ENCODE measurements at regions not wholly inside any gene's neighbourhood (a gene's known extent, or its start where the extent isn't known, plus 50 kb on each side); places are given as distances from the start of the nearest gene placed in this dataset.
"Not testable (repeated sequence)": the region's sequence is repeated elsewhere in the genome, so short reads cannot be mapped to it uniquely, and the experiment has no call there.

DNA sequence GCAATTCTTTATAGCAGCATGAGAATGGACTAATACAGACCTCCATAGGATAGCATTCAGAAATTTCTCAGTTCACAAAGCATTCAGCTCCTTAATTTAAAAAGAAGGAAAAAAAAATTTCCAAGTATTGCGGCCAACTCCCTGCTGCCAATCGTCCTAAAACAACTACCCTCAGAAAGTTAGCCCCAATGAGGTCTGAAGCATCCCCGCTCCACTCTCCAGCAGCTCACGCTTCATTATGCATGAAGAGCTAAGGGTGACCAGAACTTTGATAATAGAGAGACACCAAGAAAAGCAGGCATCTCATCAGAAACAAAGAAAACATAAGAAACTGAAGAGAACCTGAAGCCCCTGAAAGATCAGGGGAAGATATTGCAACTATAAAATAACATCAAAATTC lies 172.8 kb upstream of the NUDT4 start:
- no peak for DNase-seq (ENCODE audit: low read depth in 2 of 2)

DNA sequence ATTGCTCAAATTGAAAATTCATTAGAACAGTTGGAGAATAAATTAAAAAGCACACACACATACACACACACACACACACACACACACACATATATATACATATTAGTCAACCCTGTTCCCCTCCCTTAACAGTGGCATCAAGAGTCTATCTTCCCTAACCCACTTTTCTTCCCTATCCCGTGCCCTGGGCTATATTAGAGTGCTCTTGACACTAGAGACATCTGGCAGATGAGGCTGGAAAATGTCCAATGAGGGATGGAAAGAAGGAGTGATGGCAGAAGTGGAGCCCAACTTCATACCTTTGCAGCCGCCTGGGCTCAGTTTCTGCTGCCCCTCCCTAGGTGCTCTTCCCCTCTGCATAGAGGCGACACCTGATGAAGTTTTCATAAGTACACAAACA lies 172.4 kb upstream of the NUDT4 start:
- DNase-seq (ENCODE audit: low read depth in 2 of 2) = no peak

DNA sequence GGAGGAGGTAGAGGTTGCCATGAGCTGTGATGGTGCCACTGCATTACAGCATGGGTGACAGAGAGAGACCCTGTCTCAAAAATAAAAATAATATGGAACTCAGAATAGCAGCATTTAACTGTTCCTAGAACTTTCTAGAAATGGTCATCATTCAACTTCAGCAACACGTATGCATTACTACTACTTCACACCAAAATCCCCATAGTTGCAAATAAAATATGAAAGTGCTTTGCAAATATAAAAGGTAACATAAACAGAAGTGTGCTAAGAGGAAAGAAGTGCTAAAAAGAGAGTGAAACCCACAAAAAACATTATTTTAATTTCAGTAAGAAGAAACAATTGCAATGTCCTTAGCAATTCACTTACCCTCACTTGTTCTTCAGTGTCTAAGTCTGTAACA lies 169.7 kb upstream of the NUDT4 start:
- DNase-seq (ENCODE audit: low read depth in 2 of 2) = no peak

DNA sequence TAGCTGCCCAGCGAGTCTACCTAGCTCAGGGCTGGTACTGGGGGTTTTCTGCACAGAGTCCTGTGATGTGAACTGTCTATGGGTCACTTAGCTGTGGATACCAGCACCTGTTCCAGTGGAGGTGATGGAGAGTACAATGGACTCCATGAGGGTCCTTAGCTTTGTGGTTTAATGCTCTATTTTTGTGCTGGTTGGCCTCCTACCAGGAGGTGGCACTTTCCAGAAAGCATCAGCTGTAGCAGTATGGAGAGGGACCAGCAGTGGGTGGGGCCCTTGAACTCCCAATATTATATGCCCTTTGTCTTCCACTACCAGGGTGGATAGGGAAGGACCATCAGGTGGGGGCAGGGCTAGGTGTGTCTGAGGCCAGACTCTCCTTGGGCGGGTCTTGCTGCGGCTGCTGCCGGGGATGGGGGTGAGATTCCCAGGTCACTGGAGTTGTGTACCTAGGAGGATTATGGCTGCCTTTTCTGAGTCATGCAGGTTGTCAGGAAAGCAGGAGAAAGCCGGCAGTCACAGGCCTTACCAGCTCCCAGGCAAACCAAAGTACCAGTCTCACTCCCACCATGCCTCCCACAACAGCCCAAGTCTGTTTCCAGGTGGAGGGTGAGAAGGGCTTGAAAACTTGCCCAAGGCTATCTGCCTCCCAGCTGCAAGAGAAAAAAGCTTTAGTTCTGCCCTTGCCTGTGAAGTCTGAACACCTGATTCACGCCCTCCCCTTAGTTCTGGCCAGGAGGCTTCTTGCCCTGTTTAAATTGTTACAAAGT lies 163.0 kb upstream of the NUDT4 start:
- no peak for DNase-seq (ENCODE audit: low read depth in 2 of 2)

DNA sequence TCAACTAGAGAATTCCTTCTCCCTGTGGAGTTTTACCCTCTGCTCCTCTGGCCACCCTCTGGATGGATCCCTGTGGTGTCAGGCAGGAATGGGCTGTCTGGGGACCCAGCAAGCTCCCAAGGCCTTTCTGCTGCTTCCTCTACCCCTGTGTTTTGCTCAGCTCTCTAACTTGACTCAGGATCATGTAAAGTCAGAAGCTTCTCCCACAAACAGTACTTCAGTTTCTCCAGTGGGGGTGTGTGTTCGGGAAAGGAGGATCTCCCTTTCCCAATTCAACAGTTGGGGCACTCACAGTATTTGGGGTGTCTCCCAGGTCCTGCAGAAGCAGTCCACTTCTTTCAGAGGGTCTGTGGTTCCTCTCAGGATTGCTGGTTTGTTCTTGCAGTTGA lies 162.4 kb upstream of the NUDT4 start:
- DNase-seq (ENCODE audit: low read depth in 2 of 2) = no peak

DNA sequence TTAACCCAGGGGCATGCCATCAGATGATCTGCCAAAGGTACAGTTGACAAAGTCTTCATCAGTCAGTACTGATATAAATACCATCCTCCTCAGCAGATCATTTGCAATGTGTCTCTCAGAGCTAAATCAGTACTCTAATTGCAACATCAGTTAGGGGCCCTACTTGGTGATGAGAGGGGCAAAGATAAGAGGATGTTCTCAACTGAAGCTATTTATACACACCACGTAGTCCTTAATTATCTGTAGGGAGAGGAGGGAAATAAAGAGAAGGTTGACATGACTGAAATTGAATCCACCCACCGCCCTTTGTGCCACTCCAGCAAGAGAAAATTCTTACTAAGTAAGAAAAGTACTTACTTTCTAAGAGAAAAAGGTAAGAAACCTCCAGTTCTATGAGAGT lies 157.8 kb upstream of the NUDT4 start:
- no peak for DNase-seq (ENCODE audit: low read depth in 2 of 2)

DNA sequence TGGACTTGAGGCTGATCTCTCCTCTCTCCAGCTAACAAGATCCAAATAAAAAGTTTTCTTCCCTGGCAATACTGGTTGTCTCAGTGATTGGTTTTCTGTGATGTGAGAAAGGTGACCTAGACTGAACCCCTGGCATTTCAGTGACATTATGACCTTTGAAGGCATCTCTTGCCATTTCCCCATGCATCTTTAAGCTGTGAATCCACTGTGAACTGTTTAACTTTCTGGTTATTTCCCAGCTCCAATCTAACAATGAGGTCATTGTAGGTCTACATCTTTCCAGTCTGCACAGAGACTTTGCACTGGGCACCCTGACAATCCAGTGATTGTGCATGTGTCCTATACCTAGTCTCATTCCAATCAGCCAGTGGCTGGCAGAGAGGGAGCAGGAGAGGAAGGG lies 155.9 kb upstream of the NUDT4 start:
- no peak for DNase-seq (ENCODE audit: low read depth in 2 of 2)

DNA sequence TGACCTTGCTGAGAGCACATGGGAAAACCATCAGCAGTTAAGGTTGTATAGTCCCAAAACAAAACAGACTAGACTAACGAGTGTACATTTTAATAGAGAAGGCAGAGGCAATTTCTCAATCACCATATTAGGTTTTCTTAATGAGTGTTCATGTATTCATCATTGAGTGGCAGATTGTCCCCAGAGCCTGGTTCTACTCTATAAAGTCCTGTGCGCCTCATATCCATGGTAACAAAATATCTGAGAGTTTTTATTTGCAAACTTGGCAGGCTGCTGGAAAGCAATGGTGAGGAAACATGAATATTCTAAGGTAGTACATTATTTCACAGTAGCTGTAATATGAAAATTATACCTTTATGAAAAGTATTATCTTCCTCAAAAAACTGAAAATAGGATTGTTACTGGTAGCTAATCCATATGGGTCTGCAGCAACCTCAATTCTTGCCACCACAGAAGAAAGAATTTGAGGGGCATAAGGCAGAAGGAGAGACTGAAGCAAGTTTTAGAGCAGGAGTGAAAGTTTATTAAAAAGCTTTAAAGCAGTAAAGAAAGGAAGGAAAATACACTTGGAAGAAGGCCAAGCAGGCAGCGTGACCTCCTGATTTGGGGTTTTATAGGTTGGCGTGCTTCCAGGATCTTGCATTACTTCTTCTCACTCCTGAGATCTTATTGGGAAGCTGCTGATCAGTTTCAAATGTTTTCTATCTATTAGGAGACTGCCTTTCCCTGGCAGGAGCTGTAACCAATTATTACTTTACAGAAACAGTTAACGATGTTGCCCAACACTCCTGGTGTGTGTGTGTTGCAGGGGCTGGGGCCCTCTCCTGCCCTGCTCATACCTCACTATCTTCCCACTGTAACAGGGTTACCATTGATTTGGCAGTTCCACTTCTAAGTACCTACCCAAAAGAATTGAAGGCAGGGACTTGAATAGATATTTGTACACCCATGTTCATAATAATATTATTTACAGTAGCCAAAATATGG lies 154.0 kb upstream of the NUDT4 start:
- no peak for DNase-seq (ENCODE audit: low read depth in 2 of 2)

DNA sequence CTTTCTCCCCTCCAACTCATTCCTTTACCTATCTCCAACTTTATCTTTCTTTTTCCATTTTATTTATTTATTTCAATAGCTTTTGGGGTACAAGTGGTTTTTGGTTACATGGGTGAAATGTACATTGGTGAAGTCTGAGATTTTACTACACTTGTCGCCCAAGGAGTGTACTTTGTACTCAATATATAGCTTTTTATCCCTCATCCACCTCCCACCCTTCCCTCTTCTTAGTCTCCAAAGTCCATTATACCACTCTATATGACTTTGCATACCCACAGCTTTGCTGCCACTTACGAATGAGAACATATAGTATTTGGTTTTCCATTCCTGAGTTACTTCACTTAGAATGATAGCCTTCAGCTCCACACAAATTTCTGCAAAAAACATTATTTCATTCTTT lies 152.6 kb upstream of the NUDT4 start:
- no peak for DNase-seq (ENCODE audit: low read depth in 2 of 2)

DNA sequence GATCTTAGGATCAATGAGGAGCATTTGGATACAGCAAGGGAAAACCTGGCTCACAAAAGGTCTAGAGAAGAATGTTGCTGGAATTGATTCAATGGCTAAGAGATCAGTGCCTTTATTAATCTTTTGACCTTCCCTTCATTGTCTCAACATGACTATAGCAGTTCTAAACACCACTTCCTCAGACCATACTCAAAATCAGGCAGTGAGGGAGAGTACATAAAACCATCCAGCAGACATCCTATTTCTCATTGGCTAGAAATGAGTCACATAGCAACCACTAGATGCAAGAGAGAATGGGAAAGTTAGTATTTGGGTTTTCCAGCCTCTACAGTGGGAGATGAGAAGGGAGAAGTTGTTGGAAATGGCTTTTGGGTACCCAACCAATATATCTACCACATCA lies 151.4 kb upstream of the NUDT4 start:
- DNase-seq (ENCODE audit: low read depth in 2 of 2) = no peak

DNA sequence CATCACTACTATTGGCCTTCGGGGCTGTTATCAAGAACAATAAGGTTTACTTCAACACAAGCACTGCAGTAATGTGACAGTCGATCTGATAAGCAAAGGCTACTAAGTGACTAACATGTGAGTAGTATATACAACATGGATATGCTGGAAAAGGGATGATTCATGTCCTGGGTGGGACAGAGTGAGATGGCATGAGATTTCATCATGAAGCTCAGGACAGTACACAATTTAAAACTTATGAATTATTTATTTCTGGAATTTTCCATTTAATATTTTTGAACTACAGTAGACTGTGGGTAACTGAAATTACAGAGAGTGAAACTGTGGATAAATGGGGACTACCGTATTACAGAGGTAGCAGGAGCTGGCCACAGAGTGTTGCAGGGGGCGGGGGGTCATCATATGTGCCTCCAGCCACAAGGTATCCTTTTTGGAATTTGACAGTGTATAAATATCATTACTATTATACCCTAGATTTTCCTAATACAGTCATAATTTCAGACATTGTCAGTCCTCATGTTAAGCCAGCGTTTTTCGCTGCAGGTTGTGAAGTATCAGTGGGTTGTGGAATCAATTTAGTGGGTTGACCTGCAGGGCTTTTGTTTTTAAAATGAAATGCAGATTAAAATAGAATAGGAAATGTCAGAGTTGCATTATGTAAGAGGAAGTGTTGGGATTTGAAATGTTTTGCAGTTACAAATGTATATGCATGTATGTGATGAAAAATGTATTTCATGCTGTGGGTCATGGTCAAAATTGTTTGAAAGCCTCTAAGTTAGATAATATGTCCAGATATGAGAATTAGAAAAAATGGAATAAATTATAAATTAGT lies 148.0 kb upstream of the NUDT4 start:
- no peak for DNase-seq (ENCODE audit: low read depth in 2 of 2)

DNA sequence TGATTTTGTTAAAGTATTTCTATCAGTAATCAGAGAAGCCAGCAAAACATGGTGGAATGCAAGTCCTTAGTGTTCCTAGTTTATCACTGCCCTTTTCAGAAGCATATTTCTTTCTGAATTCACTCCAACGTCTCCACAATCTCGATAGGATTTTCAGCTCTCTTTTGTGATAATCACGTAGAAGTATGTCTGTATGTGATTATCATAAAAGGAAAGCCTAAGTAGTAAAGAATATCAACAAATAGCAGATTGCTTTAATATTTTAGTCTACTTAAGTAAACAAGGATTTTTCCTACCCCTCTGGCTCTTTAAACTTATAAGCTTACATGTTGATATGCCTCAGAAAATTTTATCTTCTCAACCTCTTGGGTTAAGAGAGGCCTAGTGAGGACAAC lies 147.4 kb upstream of the NUDT4 start:
- DNase-seq (ENCODE audit: low read depth in 2 of 2) = no peak

DNA sequence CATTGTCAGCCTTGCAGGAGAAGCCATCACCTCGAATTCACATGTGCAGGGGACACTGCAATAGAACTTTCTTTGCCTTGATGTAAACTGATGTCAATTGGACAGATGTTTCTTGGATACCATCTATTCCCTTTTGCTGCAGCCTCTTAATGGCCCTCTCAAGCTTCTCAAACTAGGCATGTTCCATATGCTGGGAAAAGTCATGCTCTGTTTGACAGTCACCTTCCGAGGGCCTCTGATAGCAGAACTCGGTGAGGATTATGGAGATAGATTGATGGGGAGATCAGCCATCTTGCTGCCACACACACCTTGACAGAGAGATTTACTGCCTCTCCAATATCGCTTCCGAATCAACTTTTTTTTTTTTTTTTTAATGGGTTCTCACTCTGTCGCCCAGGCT lies 145.8 kb upstream of the NUDT4 start:
- DNase-seq (ENCODE audit: low read depth in 2 of 2) = no peak

DNA sequence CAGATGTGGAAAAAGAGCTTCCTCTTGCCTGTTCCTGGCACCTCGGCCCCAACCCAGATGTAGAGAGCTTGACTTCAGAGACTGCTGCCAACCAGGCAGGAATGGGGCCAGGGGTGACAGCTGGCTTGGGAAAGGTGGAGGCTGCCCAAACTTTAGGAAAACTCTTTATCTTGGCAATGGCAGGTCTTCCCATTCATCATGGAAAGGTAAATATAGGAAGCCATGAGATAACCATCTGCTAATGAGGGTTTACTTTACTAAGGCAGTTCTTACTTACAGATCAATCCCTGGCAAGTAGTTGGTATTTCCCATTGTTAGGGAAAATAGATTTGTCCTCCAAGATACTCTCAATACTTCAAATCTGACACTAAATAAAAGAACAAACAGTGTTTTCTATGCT lies 143.1 kb upstream of the NUDT4 start:
- DNase-seq (ENCODE audit: low read depth in 2 of 2) = no peak

DNA sequence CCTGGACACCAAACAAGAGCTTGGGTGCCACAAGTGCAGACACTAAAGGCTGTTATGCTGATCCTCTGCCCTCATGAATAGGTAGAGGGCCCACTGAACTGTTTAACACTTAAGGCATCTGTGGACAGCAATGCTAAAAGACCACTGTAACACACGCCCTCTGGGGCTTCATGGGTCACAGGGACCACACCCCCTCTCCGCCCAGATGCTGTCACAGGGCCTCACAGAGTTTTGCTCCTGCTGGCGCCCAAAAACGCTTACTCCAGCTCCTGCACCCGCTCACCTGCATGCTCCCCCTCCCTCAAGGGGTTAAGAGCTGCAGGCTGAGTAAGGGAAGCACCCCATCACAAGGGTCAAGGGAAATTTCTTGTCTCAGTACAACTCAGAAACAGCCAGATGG lies 141.8 kb upstream of the NUDT4 start:
- DNase-seq (ENCODE audit: low read depth in 2 of 2) = no peak

DNA sequence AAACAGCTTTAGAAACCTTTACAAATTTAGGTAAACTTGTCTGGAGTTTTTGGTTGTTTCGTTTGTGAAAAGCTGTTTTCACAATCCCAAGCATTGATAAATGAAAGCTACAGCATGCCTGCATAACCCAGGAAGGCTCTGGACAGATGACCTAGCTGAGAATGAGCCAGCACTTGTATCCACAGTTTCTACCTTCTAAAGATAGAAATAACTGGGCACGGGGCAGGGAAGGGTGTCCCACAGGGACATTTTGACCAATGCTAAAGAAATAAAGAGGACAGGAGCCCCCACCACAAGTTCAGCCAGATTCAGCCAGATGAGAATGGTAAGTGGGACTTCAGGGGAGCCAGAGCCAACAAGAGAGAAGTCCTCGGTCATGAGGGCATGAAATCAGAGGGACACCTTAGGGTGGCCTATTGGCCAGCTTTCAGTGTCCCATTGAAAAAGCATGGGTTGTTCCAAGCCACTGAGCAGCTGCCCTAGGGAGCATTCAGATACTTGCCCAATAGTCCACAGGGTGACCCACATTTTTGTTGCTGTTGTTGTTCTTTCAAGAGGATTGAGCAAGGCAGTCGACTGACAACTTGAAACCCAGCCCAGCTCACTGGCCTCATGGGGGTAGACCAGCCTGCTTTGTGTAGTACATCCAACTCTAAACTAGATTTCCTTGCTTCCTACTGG lies 140.3 kb upstream of the NUDT4 start:
- DNase-seq (ENCODE audit: low read depth in 2 of 2) = no peak

DNA sequence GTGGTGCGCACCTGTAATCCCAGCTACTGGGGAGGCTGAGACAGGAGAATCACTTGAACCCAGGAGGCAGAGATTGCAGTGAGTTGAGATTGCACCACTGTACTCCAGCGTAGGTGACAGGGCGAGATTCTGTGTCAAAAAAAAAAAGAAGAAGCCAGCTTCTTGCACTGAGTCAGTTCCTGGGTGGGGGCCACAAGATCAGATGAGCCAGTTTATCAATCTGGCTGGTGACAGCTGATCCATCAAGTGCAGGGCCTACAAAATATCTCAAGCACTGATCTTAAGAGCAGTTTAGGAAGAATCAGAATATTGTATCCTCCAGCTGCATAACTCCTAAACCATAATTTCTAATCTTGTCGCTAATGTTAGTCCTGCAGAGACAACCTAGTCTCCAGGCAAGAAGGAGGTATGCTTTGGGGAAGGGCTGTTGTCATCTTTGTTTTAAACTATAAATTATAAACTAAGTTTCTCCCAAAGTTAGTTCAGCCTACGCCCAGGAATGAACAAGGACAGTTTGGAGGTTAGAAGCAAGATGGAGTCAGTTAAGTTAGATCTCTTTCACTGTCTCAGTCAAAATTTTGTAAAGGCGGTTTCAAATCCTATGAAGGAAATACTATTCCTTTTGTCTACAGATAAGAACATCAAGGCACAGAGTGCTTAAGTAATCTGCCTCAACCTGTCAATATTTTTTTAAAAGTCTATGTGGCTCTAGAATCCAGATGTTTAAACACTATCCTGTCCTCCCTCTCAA lies 139.0 kb upstream of the NUDT4 start:
- not testable (repeated sequence) for DNase-seq (ENCODE audit: low read depth in 2 of 2)

DNA sequence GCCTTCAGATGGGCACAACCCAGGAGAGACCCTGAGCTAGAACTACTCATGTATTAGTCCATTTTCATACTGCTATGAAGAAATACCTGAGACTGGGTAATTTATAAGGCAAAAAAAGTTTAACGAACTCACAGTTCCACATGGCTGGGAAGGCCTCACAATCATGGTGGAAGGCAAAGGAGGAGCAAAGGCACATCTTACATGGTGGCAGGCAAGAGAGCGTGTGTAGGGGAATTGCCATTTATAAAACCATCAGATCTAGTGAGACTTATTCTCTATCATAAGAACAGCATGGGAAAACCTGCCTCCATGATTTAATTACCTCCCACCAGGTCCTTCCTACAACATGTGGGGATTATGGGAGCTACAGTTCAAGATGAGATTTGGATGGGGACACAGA lies 137.9 kb upstream of the NUDT4 start:
- DNase-seq (ENCODE audit: low read depth in 2 of 2) = not testable (repeated sequence)

DNA sequence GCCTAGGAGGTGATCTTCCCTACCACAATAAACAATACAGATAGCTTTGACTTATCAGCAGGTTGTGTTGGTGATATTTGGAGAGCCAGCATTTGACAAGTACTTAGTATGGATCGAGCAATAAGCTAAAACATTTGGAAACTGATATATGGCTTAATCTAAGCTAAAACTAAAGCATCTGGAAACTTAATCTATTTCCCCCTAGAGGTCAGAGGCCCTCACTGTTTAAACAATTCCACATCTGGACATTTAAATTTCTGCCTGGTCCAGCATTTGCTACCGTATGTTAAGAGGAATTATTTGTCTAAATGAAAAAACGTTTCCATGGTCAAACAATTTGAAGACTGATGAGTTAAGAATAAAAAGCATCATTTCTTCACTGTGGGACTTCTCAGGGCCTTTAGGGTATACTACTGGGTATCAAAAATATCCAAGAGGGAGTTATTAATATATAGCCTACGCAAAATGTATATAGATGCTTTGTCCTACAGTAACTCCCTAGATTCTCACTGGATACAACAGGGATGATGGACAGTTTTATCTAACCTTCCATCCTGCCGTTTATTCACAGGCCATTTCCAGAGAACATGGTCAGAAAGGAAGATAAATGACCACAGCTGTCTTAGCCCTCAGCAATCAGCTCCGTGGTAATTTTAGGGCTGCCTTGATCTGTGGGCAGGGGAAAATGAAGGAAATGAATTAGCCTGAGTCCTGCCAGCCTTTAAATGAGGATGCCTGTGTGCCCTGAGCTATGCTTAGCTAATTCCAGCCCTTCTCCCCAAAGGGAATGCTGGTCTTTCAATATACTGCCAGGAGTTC lies 135.4 kb upstream of the NUDT4 start:
- DNase-seq (ENCODE audit: low read depth in 2 of 2) = no peak

DNA sequence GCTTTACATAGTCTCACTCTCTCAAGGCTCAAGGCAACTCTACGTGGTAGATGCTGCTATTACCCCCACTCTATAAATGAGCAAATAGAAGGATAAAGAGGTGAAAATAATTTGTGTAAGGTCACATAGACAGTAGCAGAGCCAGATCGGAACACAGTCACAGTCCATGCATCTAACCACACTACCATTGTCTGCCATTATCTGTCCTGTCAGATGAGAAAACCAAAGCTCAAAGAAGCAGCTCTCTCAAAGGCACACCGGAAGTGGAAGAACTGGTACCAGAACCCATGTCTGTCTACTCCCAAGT lies 134.4 kb upstream of the NUDT4 start:
- no peak for DNase-seq (ENCODE audit: low read depth in 2 of 2)

All from stimulated activated CD4-positive, alpha-beta T cell treated with anti-CD3 and anti-CD28 coated beads, Interleukin-4, amount 100 ng/mL, for 48 hours (primary cell).